Neuronal stem cell (in vitro differentiated cells): ENCODE measurements at regions not wholly inside any gene's neighbourhood (a gene's known extent, or its start where the extent isn't known, plus 50 kb on each side); places are given as distances from the start of the nearest gene placed in this dataset.

Experiments used
- DNase-seq: peaks from one replicate; pipeline ENCODE4 v3.0.0-alpha.2; 2013; ENCODE audit warnings: low spot score
- H2AFZ ChIP-seq: one replicate; pipeline ENCODE4 v1.6.1; 2013; ENCODE audit warnings: mild to moderate bottlenecking, low read length, inconsistent platforms
- H2AK5ac ChIP-seq: 2 replicates; pipeline ENCODE4 v1.6.1; 2013; ENCODE audit warnings: low read depth, mild to moderate bottlenecking, inconsistent platforms, low read length, moderate library complexity, mixed read lengths
- H2BK120ac ChIP-seq: 2 replicates; pipeline ENCODE4 v1.6.1; 2013; ENCODE audit warnings: low read depth, mild to moderate bottlenecking, inconsistent platforms, low read length, moderate library complexity, mixed read lengths
- H2BK12ac ChIP-seq: one replicate; pipeline ENCODE4 v1.6.1; 2013; ENCODE audit warnings: low read length, inconsistent platforms
- H2BK15ac ChIP-seq: 2 replicates; pipeline ENCODE4 v1.6.1; 2013; ENCODE audit warnings: mild to moderate bottlenecking, low read length, inconsistent platforms, mixed read lengths
- H2BK5ac ChIP-seq: one replicate; pipeline ENCODE4 v1.6.1; 2013; ENCODE audit warnings: inconsistent platforms, mild to moderate bottlenecking, low read length, moderate library complexity
- H3K14ac ChIP-seq: one replicate; pipeline ENCODE4 v1.6.1; 2013; ENCODE audit warnings: low read length, inconsistent platforms
- H3K18ac ChIP-seq: 2 replicates; pipeline ENCODE4 v1.6.1; 2013; ENCODE audit warnings: low read length, inconsistent platforms
- H3K23ac ChIP-seq: 2 replicates; pipeline ENCODE4 v1.6.1; 2013; ENCODE audit warnings: low read depth, mild to moderate bottlenecking, mixed read lengths, low read length, inconsistent platforms; ENCODE audit not compliant: poor library complexity
- H3K27ac ChIP-seq: replicated peaks from 3 replicates; pipeline ENCODE4 v1.5.1; 2013; ENCODE audit warnings: low read length, inconsistent platforms
- H3K27me3 ChIP-seq, 3 experiments: 2 replicates each; pipeline ENCODE4 v1.6.1; 2013; ENCODE audit warnings: low read length in 3 of 3, mild to moderate bottlenecking in 2 of 3, inconsistent platforms in 1 of 3, low read depth in 1 of 3, mixed read lengths in 1 of 3, moderate library complexity in 1 of 3; ENCODE audit not compliant: control insufficient read depth in 3 of 3, insufficient read depth in 3 of 3
- H3K36me3 ChIP-seq, 2 donors: replicated peaks in 1 of 2; 2 replicates each; pipeline ENCODE4 v1.6.1; 2013; ENCODE audit warnings: low read length in 2 of 2; ENCODE audit not compliant: control insufficient read depth in 2 of 2, insufficient read depth in 2 of 2
- H3K4ac ChIP-seq: 2 replicates; pipeline ENCODE4 v1.6.1; 2013; ENCODE audit warnings: inconsistent platforms, mild to moderate bottlenecking, low read length, moderate library complexity
- H3K4me1 ChIP-seq, 2 donors: 1 replicate in 1 of 2; 2 replicates in 1 of 2; pipeline ENCODE4 v1.6.1; 2013; ENCODE audit warnings: low read length in 2 of 2, low read depth in 1 of 2; ENCODE audit not compliant: control insufficient read depth in 2 of 2, insufficient read depth in 1 of 2
- H3K4me2 ChIP-seq: one replicate; pipeline ENCODE4 v1.6.1; 2013; ENCODE audit warnings: mild to moderate bottlenecking, low read length, inconsistent platforms; ENCODE audit not compliant: insufficient read depth, poor library complexity, severe bottlenecking
- H3K4me3 ChIP-seq, 2 donors: 2 replicates each; pipeline ENCODE4 v1.5.1; 2013; ENCODE audit warnings: low read length in 2 of 2, mild to moderate bottlenecking in 2 of 2, inconsistent platforms in 1 of 2, moderate library complexity in 1 of 2
- H3K79me1 ChIP-seq: one replicate; pipeline ENCODE4 v1.6.1; 2013; ENCODE audit warnings: low read depth, mild to moderate bottlenecking, inconsistent platforms, low read length, moderate library complexity
- H3K9ac ChIP-seq: one replicate; pipeline ENCODE4 v1.6.1; 2013; ENCODE audit warnings: mild to moderate bottlenecking, low read depth, low read length, inconsistent platforms; ENCODE audit not compliant: poor library complexity
- H3K9me3 ChIP-seq, 2 donors: replicated peaks in 1 of 2; 2 replicates each; pipeline versions ENCODE3 to v1.6.1; 2013; ENCODE audit warnings: low read length in 2 of 2, mild to moderate bottlenecking in 2 of 2, inconsistent platforms in 1 of 2, low read depth in 1 of 2, mixed read lengths in 1 of 2, moderate library complexity in 1 of 2; ENCODE audit not compliant: control insufficient read depth in 2 of 2, insufficient read depth in 1 of 2
- H4K8ac ChIP-seq: one replicate; pipeline ENCODE4 v1.6.1; 2013; ENCODE audit warnings: low read depth, mild to moderate bottlenecking, inconsistent platforms, low read length, moderate library complexity
- H4K91ac ChIP-seq: one replicate; pipeline ENCODE4 v1.6.1; 2013; ENCODE audit warnings: low read length, low read depth, mild to moderate bottlenecking, inconsistent platforms; ENCODE audit not compliant: poor library complexity
- WGBS, 2 donors: extraction: QIAGEN DNeasy Blood & Tissue Kit; methylation state at CpG; one replicate each; pipeline ENCODE4 v1.1.7; 2013; ENCODE audit warnings: missing lambda C conversion rate in 2 of 2, mixed read lengths in 1 of 2; ENCODE audit not compliant: insufficient read length in 2 of 2, insufficient replicate concordance in 1 of 2; ENCODE audit errors: extremely low coverage in 2 of 2; 5-methylcytosine and 5-hydroxymethylcytosine counted together

DNA sequence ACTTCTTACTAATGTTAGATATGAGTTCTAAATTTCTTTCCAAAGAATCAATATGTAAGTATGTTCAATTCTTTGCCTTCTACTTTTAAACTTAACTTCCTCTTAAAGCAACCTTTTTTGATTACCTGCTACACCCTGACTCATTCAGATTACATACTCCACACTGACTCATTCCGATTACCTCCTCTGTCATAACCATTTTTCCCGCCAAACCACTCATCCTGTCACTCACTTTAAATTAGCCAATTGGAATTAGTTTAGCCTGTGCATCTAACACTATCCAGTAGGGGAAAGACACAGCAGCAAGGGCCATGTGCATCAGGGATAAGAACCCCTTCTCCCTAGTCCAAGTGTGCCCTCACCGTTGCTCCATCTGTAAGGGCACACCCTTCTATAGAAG is 815.5 kb downstream of the BRINP3 start:
- Histone ChIP-seq H3K4me2 (no peak overlapping the region), H3K36me3 (no peaks in the 10 kb centered on the region), H2BK15ac (no peak overlapping the region), H2BK5ac (no peak overlapping the region), H4K8ac (no peak overlapping the region), H3K79me1 (no peaks in the 10 kb centered on the region), H3K4me3 (no peak overlapping the region), H3K23ac (no peak overlapping the region), H3K9me3 (no peaks in the 10 kb centered on the region), H2AK5ac (no peak overlapping the region), H3K14ac (no peak overlapping the region), H3K27ac (no peak overlapping the region), H2BK120ac (no peak overlapping the region), H3K4ac (no peak overlapping the region), H3K9ac (no peak overlapping the region), H3K18ac (no peak overlapping the region), H2BK12ac (no peak overlapping the region), H2AFZ (no peak overlapping the region), H3K4me1 (no peaks in the 10 kb centered on the region), H4K91ac (no peak overlapping the region), H3K27me3 (no peaks in the 10 kb centered on the region)
- no peak for DNase-seq
- no CpG with 5 or more reads among the region's 3 CpGs for WGBS, 2 donors

DNA sequence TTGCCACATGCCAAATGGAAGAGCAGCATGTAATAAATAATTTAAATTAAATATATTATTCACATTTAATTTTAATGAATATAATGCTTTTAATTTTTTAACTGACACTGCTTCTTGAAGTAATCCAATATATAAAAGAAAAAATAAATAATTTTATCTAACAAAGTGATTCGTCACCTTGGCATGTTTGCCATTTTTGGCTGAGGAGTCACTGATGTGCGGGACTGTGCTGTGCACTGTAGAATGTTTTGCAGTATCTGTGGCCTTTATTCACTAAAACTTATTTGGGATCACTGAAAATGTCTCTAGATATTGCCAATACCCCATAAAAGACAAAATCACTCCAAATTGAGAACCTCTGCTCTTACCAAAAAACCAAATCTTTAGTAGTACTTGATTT is 807.8 kb downstream of the BRINP3 start:
- no peak overlapping the region for H3K23ac ChIP-seq
- H3K27me3 ChIP-seq, result no peaks in the 10 kb centered on the region
- DNase-seq, result no peak
- H4K91ac ChIP-seq, result no peak overlapping the region
- H2BK120ac ChIP-seq, result no peak overlapping the region
- H3K4me3 ChIP-seq, result no peak overlapping the region
- no peak overlapping the region for H4K8ac ChIP-seq
- H3K9ac ChIP-seq, result no peak overlapping the region
- no peak overlapping the region for H3K4ac ChIP-seq
- no peak overlapping the region for H2AK5ac ChIP-seq
- H3K4me2 ChIP-seq, result no peak overlapping the region
- H2BK5ac ChIP-seq, result no peak overlapping the region
- no peaks in the 10 kb centered on the region for H3K36me3 ChIP-seq
- H3K79me1 ChIP-seq, result no peaks in the 10 kb centered on the region
- H3K9me3 ChIP-seq, result peaks cover 0 to 2% of the 10 kb centered on the region in 2 donors
- H2BK15ac ChIP-seq, result no peak overlapping the region
- no peaks in the 10 kb centered on the region for H3K4me1 ChIP-seq
- no peak overlapping the region for H3K18ac ChIP-seq
- no peak overlapping the region for H3K27ac ChIP-seq
- H2AFZ ChIP-seq, result no peak overlapping the region
- no CpG with 5 or more reads among the region's 2 CpGs for WGBS, 2 donors
- H3K14ac ChIP-seq, result no peak overlapping the region
- H2BK12ac ChIP-seq, result no peak overlapping the region

- H2BK12ac ChIP-seq, result no peak overlapping the region
- no peak overlapping the region for H3K23ac ChIP-seq
- H4K91ac ChIP-seq, result no peak overlapping the region
- H3K27me3 ChIP-seq, result no peaks in the 10 kb centered on the region
- H3K9me3 ChIP-seq, result peaks cover 0 to 2% of the 10 kb centered on the region in 2 donors
- no peak overlapping the region for H3K18ac ChIP-seq
- no peak overlapping the region for H3K4ac ChIP-seq
- H4K8ac ChIP-seq, result no peak overlapping the region
- no peak overlapping the region for H3K9ac ChIP-seq
- no peaks in the 10 kb centered on the region for H3K36me3 ChIP-seq
- no peak overlapping the region for H3K4me3 ChIP-seq
- H3K14ac ChIP-seq, result no peak overlapping the region
- no peaks in the 10 kb centered on the region for H3K79me1 ChIP-seq
- no peak overlapping the region for H2AK5ac ChIP-seq
- H2BK15ac ChIP-seq, result no peak overlapping the region
- no peak overlapping the region for H3K27ac ChIP-seq
- H2BK120ac ChIP-seq, result no peak overlapping the region
- H2AFZ ChIP-seq, result no peak overlapping the region
- no peak overlapping the region for H3K4me2 ChIP-seq
- H2BK5ac ChIP-seq, result no peak overlapping the region
- no peaks in the 10 kb centered on the region for H3K4me1 ChIP-seq
- DNase-seq, result no peak
- no CpG with 5 or more reads among the region's 2 CpGs for WGBS, 2 donors
These were observed 804.4 kb downstream of the BRINP3 start for GRCh38 chr1:189673217-189673616.

DNA sequence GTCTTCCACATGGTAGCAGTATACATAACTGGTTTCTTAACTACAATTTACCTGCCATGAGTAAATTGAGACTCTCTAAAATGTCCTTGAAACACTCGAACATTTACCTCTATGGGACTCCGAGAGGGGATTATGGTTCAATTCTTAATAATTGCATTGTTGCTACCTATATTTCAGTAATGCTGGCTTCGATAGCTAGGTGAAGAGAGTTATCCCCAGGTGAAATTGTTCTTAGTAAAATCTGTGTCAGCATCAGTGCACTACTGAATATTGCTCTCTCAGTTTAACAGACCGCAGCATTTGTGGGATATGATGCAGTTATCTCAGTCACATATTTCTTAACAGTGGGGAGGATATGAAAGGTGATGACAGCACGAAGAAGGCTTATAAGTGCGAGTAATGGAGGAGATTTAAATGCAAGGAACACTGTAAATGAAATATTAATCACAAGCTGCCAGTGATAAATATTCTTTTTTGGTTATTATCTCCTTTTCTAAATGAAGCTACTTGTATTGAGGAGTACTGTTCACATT is 801.9 kb downstream of the BRINP3 start:
- no peaks in the 10 kb centered on the region for H3K36me3 ChIP-seq
- H2BK12ac ChIP-seq, result no peak overlapping the region
- no peak for DNase-seq
- no peak overlapping the region for H3K4me3 ChIP-seq
- H3K18ac ChIP-seq, result no peak overlapping the region
- no peak overlapping the region for H2AFZ ChIP-seq
- no peak overlapping the region for H2BK5ac ChIP-seq
- no peak overlapping the region for H3K9ac ChIP-seq
- H3K14ac ChIP-seq, result no peak overlapping the region
- no peaks in the 10 kb centered on the region for H3K79me1 ChIP-seq
- no peak overlapping the region for H2BK120ac ChIP-seq
- H3K4me2 ChIP-seq, result no peak overlapping the region
- no peak overlapping the region for H3K27ac ChIP-seq
- H3K4me1 ChIP-seq, result no peaks in the 10 kb centered on the region
- H4K8ac ChIP-seq, result no peak overlapping the region
- no peak overlapping the region for H3K4ac ChIP-seq
- no CpG with 5 or more reads among the region's 6 CpGs for WGBS, 2 donors
- H3K27me3 ChIP-seq, result no peaks in the 10 kb centered on the region
- H3K23ac ChIP-seq, result no peak overlapping the region
- no peak overlapping the region for H4K91ac ChIP-seq
- H2AK5ac ChIP-seq, result no peak overlapping the region
- no peak overlapping the region for H2BK15ac ChIP-seq
- no peaks in the 10 kb centered on the region for H3K9me3 ChIP-seq
